ENCODE measurements at regions not wholly inside any gene's neighbourhood (a gene's known extent, or its start where the extent isn't known, plus 50 kb on each side); places are given as distances from the start of the nearest gene placed in this dataset.

DNA sequence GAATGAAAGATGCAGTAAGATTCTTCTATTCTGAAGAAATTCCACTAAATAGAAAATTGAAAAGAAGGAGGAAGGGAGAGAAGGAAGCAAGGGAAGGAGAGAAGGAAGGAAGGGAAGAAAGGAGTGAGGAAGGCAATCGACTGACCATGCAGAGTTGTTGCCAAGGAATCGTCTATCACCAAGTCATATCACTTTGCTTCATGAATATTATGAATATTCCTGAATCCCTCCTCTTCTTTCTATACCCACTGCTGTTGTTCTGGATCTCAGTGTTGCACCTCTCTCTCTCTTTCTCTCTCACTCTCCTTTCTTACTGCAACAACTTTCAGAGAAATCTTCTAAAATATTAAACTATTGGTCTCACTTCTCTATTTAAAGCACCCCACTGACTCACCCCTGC, 222.4 kb downstream of the IPO8 start:
- TF ChIP-seq, protein P1, sequence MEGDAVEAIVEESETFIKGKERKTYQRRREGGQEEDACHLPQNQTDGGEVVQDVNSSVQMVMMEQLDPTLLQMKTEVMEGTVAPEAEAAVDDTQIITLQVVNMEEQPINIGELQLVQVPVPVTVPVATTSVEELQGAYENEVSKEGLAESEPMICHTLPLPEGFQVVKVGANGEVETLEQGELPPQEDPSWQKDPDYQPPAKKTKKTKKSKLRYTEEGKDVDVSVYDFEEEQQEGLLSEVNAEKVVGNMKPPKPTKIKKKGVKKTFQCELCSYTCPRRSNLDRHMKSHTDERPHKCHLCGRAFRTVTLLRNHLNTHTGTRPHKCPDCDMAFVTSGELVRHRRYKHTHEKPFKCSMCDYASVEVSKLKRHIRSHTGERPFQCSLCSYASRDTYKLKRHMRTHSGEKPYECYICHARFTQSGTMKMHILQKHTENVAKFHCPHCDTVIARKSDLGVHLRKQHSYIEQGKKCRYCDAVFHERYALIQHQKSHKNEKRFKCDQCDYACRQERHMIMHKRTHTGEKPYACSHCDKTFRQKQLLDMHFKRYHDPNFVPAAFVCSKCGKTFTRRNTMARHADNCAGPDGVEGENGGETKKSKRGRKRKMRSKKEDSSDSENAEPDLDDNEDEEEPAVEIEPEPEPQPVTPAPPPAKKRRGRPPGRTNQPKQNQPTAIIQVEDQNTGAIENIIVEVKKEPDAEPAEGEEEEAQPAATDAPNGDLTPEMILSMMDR (IDR thresholded peaks at IDR 0.05): no peak
- no peak for TF ChIP-seq EZH2 (IDR thresholded peaks at IDR 0.05; ENCODE audit: borderline replicate concordance, insufficient read depth, low read depth, low read length, poor library complexity, severe bottlenecking)
- no CpG with 5 or more reads among the region's 2 CpGs for WGBS (ENCODE audit: insufficient coverage)
- Histone ChIP-seq H2AFZ (ENCODE audit: insufficient read depth, low read depth, low read length, poor library complexity, severe bottlenecking) (no peak overlapping the region), H3K4me3 (ENCODE audit: control extremely low read depth in 1 of 5, extremely low read depth in 1 of 5, insufficient read depth in 1 of 5, low read depth in 2 of 5, low read length in 4 of 5) (no peak overlapping the region), H3K27me3 (replicated peaks in 1 of 4; ENCODE audit: control extremely low read depth in 1 of 4, control insufficient read depth in 3 of 4, insufficient read depth in 4 of 4, low read length in 3 of 4) (no peaks in the 10 kb centered on the region), H3K79me2 (ENCODE audit: control insufficient read depth, insufficient read depth, low read length) (no peaks in the 10 kb centered on the region), H4K20me1 (ENCODE audit: control insufficient read depth, insufficient read depth, low read length, poor library complexity, severe bottlenecking) (no peaks in the 10 kb centered on the region), H3K9ac (ENCODE audit: low read length) (no peak overlapping the region), H3K36me3 (replicated peaks in 1 of 2; ENCODE audit: control extremely low read depth in 1 of 2, control insufficient read depth in 1 of 2, extremely low read depth in 1 of 2, insufficient read depth in 2 of 2, low read length in 1 of 2) (no peaks in the 10 kb centered on the region), H3K4me1 (ENCODE audit: control insufficient read depth in 2 of 2, insufficient read depth in 2 of 2, low read length in 2 of 2) (no peaks in the 10 kb centered on the region), H3K4me2 (replicated peaks; ENCODE audit: low read depth, low read length, poor library complexity, severe bottlenecking) (no peak overlapping the region), H3K9me3 (ENCODE audit: control extremely low read depth in 1 of 3, control insufficient read depth in 2 of 3, insufficient read depth in 1 of 3, low read length in 2 of 3) (no peaks in the 10 kb centered on the region), H3K27ac (ENCODE audit: low read length in 2 of 2) (no peak overlapping the region)
- POLR2A ChIA-PET: no interaction called here
- Mint-ChIP-seq H3K4me3 (no peak overlapping the region), H3K27me3 (no peaks in the 10 kb centered on the region), H3K27ac (no peak overlapping the region), H3K4me1 (no peaks in the 10 kb centered on the region), H3K9me3 (ENCODE audit: insufficient read depth) (peaks cover 5% of the 10 kb centered on the region)
- CTCF ChIA-PET: no interaction called here
- DNase-seq: no peak
- intact Hi-C loops (cut with micrococcal nuclease): no loop called here
- no peak for ATAC-seq (ENCODE audit: low read depth)

- no CpG with 5 or more reads among the region's 4 CpGs for WGBS (ENCODE audit: insufficient coverage)
- no peaks in the 10 kb centered on the region for H3K79me2 ChIP-seq (ENCODE audit: control insufficient read depth, insufficient read depth, low read length)
- no peak overlapping the region for H2AFZ ChIP-seq (ENCODE audit: insufficient read depth, low read depth, low read length, poor library complexity, severe bottlenecking)
- H3K36me3 ChIP-seq (replicated peaks in 1 of 2; ENCODE audit: control extremely low read depth in 1 of 2, control insufficient read depth in 1 of 2, extremely low read depth in 1 of 2, insufficient read depth in 2 of 2, low read length in 1 of 2): no peaks in the 10 kb centered on the region
- no peak for TF ChIP-seq EZH2 (IDR thresholded peaks at IDR 0.05; ENCODE audit: borderline replicate concordance, insufficient read depth, low read depth, low read length, poor library complexity, severe bottlenecking)
- TF ChIP-seq, protein P1 (IDR thresholded peaks at IDR 0.05): no peak
- H3K4me3 Mint-ChIP-seq: no peak overlapping the region
- H3K27me3 Mint-ChIP-seq: no peaks in the 10 kb centered on the region
- H3K27ac Mint-ChIP-seq: no peak overlapping the region
- ATAC-seq (ENCODE audit: low read depth) (no peak), DNase-seq (no peak)
- no peaks in the 10 kb centered on the region for H3K4me1 ChIP-seq (ENCODE audit: control insufficient read depth in 2 of 2, insufficient read depth in 2 of 2, low read length in 2 of 2)
- POLR2A ChIA-PET: no interaction called here
- no peaks in the 10 kb centered on the region for H3K9me3 ChIP-seq (ENCODE audit: control extremely low read depth in 1 of 3, control insufficient read depth in 2 of 3, insufficient read depth in 1 of 3, low read length in 2 of 3)
- no peak overlapping the region for H3K4me3 ChIP-seq (ENCODE audit: control extremely low read depth in 1 of 5, extremely low read depth in 1 of 5, insufficient read depth in 1 of 5, low read depth in 2 of 5, low read length in 4 of 5)
- no peaks in the 10 kb centered on the region for H3K4me1 Mint-ChIP-seq
- no peak overlapping the region for H3K9ac ChIP-seq (ENCODE audit: low read length)
- no peaks in the 10 kb centered on the region for H4K20me1 ChIP-seq (ENCODE audit: control insufficient read depth, insufficient read depth, low read length, poor library complexity, severe bottlenecking)
- CTCF ChIA-PET: no interaction called here
- intact Hi-C loops (cut with micrococcal nuclease): no loop called here
- H3K9me3 Mint-ChIP-seq (ENCODE audit: insufficient read depth): peaks cover 2% of the 10 kb centered on the region
- no peak overlapping the region for H3K4me2 ChIP-seq (replicated peaks; ENCODE audit: low read depth, low read length, poor library complexity, severe bottlenecking)
- no peaks in the 10 kb centered on the region for H3K27me3 ChIP-seq (replicated peaks in 1 of 4; ENCODE audit: control extremely low read depth in 1 of 4, control insufficient read depth in 3 of 4, insufficient read depth in 4 of 4, low read length in 3 of 4)
- no peak overlapping the region for H3K27ac ChIP-seq (ENCODE audit: low read length in 2 of 2)
These were observed 229.5 kb downstream of the IPO8 start for GRCh38 chr12:30466093-30466585.
